ENCODE measurements at regions not wholly inside any gene's neighbourhood (a gene's known extent, or its start where the extent isn't known, plus 50 kb on each side); places are given as distances from the start of the nearest gene placed in this dataset.
"Not testable (repeated sequence)": the region's sequence is repeated elsewhere in the genome, so short reads cannot be mapped to it uniquely, and the experiment has no call there.

- DNase-seq: no peak
Measured at GRCh38 chr10:118873091-118873737, 118.4 kb upstream of the CACUL1 start.

DNA sequence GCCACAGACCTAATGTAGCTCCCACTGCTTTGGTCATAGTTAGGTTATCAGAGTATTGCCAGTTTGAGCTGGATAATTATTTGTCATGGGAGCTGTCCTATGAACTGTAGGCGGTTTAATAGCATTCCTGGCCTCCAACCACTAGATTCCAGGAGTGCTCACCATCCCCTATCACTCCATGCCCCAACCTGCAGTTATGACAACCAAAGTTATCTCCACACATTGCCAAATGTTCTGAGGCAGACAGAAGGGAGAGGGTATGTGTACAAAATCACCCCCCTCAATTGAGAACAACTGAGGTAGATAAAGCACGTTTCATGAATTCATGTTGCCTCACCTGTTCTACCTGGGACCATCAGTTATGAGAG, 119.0 kb upstream of the CACUL1 start:
- DNase-seq: no peak

GRCh38 chr10:118874171-118874570, 119.4 kb upstream of the CACUL1 start:
- DNase-seq: no peak

DNA sequence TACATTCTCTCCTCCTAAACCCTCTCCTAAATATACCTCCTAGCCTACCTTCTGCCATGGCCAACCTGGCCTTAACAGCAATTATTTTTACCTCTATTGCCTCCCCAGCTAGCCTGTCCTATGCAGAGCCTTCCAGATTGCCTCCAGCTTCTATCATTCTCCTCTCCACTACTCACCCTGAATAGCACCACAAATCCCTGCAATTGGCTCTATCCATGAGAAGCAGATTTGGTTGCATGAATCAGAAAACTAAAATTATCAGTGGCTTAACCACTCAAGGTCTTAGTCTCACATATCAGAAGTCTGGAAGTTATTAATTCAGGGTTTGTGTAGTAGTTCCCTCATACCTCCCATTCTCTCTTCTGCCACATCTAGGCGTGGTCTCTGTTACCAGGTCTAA, 120.3 kb upstream of the CACUL1 start:
- no peak for DNase-seq

GRCh38 chr10:118882741-118883140, 128.0 kb upstream of the CACUL1 start:
- no peak for DNase-seq

GRCh38 chr10:118892255-118892654, 137.3 kb upstream of the NANOS1 start:
- no peak for DNase-seq

DNA sequence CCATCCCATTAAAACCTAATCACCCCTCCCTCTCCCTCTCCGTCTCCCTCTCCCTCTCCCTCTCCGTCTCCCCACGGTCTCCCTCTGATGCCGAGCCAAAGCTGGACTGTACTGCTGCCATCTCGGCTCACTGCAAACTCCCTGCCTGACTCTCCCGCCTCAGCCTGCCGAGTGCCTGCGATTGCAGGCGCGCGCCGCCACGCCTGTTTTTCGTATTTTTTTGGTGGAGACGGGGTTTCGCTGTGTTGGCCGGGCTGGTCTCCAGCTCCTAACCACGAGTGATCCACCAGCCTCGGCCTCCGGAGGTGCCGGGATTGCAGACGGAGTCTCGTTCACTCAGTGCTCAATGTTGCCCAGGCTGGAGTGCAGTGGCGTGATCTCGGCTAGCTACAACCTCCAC, 134.6 kb upstream of the NANOS1 start:
- DNase-seq: not testable (repeated sequence)

- DNase-seq: no peak
Measured at GRCh38 chr10:118900617-118901016, 128.9 kb upstream of the NANOS1 start.

DNA sequence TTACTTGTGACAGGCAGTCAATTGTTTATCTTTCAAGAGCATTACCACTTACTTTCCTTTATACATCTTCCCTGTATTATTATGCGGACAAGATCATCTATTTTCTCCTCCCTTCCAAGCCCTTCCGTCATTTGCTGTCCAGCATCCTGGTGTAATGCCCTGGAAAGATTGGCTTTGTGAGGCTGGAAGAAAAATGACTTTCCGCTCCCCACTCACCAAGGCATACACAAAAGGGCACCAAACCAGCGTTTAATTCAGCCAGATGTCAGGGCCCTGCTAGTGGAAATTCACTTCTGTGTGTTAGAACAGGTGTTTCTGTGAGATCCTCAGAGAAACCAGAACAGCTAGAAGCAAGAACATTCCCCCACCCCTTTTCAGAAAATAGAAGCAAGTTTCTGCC, 128.1 kb upstream of the NANOS1 start:
- DNase-seq: no peak

DNA sequence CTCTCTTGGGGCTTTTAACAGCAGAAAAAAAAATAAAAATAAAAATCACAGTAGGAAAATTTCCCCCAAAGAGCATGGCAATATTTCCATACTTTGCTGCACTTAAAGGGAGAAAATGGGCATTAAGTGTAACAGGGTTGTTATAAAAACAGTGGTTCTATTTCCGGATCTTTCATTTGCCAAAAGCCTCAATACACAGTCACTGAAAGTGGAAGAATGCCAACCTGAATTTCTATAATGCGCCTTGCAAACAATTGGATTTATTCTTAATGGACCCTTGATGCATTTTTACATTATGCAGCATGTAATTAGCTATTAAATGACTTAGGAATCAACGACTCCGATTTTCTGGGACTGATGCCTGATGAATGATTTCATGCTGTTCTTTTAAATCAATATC, 127.6 kb upstream of the NANOS1 start:
- DNase-seq: no peak

DNA sequence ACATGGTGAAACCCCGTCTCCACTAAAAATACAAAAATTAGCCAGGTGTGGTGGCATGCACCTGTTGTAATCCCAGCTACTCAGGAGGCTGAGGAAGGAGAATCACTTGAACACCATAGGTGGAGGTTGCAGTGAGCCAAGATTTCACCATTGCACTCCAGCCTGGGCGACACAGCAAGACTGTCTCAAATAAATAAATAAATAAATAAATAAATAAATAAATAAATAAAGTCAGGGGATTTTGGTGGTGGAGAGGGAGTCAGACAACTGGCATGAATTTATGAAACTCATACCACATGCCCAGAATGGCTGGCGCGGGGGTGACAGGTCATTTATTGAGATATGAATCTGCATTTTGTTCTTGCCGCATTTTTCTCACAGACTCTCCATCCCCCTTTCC, 126.9 kb upstream of the NANOS1 start:
- DNase-seq: not testable (repeated sequence)

DNA sequence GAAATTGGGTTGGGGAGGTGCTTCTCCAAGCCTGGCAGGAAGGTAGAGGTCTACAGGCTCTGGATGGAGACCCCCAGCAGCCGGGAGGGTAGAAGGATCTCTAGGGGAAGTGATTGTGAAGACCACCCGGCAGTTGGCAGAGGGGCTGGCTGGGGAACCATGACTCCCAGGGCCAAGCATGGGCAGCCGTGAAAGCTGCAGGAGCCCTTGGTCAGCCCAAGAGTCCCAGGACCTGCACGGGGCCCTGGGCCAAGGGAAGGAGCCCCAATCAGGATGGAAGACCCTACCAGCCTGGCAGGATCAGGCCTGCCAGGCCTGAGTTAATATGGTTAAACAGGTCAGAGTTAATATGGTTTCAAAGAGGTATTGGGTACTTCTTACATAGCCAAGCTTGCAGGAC, 126.3 kb upstream of the NANOS1 start:
- DNase-seq: no peak

GRCh38 chr10:118903691-118904090, 125.8 kb upstream of the NANOS1 start:
- DNase-seq: no peak

- no peak for DNase-seq
Measured at GRCh38 chr10:118904286-118904685, 125.2 kb upstream of the NANOS1 start.

GRCh38 chr10:118907051-118907450, 122.5 kb upstream of the NANOS1 start:
- DNase-seq: no peak

DNA sequence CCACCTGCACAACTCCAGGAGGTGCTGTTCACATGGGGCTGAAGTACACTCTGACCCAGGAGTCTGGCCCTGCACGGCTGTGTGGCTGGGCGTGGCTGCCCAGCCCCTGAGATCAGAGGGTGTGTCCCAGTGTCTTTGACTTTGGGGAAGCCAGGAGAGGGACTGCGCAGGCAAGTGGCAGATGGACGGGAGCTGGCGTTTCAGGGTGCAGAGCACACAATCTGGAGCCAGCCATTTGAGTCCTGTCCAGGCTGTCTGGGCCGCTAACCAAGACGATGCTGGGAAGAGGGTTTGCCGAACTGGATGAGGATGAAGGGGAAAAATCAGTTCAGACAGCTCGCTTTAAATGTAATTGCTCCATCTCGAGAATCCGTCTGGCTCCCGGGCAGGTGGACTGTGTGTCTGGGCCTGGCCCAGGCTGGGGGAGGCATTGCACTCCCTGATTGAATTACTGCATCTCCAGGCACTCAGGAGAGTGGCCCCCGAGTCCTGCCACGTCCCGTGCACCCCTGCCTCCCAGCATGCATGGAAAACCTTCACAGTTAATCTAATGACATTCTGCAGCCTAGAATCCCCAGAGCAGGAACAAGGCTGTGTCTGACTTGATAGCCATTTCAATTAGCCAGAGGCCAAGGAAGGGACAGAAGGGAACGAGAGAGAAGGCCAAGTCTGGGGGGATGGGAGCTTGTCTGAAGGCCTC, 120.8 kb upstream of the NANOS1 start:
- DNase-seq: no peak

- no peak for DNase-seq
Measured at GRCh38 chr10:118910702-118911101, 118.8 kb upstream of the NANOS1 start.

- DNase-seq: no peak
Measured at GRCh38 chr10:118911363-118911762, 118.2 kb upstream of the NANOS1 start.

- DNase-seq: no peak
Measured at GRCh38 chr10:118912961-118913600, 116.4 kb upstream of the NANOS1 start.

DNA sequence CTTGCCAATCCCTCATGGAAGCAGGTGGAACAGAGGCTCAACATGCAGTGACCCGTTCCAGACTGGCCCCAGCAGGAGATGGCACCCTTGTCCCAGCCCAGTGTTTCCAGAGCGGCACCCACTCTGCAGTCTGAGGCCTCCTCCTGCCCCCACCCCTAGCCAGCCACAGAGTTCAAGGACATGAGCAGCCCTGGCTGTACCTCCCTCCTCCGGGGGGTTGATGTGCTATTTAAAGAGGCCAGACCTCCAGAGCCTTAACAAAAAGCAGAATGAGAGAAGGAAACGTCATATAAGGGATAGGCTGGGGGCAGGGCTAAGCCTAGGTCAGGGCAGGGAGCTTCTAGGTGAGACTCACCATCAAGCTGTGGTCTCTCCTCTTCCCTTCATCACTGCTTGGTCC, 115.7 kb upstream of the NANOS1 start:
- DNase-seq: no peak

GRCh38 chr10:118914629-118915028, 114.9 kb upstream of the NANOS1 start:
- DNase-seq: no peak

DNA sequence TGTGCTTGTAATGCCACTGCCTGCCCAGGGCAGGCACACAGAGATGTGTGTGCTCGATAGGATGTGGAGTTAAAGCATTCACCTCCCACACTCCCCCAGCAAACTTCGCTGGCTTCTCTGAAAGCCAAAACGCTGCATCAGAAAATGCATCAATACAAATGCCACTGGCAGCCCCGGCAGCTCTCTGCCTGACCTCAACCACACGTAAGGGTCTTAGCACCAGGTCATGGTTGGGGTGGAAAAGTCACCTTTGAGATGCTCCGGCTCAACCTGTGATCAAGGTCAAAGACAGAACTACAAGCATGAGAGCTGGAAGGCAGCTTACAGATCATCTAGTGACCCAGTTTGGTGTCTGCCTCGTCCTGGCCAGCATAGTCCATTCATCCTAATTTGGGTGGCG, 114.4 kb upstream of the NANOS1 start:
- DNase-seq: no peak

DNA sequence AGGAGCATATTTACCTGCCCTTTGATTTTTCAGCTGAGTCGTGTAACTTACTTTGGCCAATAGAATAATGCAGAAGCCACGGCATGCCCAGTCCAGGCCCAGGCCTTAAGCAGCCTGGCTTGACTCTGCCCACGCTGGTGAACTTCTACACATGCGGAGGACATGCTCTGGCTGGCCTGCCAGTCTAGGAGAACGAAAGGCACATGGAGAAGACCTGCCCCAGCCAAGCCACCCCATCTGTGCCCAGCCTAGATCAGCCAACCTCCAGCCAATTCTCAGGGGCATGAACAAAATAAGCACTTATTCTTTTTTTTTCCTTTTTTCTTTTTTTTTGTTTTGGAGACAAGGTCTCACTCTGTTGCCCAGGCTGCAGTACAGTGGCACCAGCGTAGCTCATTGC, 112.7 kb upstream of the NANOS1 start:
- no peak for DNase-seq

- DNase-seq: no peak
Measured at GRCh38 chr10:118917701-118918100, 111.8 kb upstream of the NANOS1 start.

GRCh38 chr10:118918116-118918515, 111.4 kb upstream of the NANOS1 start:
- DNase-seq: no peak
